ENCODE measurements at regions not wholly inside any gene's neighbourhood (a gene's known extent, or its start where the extent isn't known, plus 50 kb on each side); places are given as distances from the start of the nearest gene placed in this dataset.

- TF ChIP-seq CTCF (IDR thresholded peaks at IDR 0.05) (no peak), EZH2 (IDR thresholded peaks at IDR 0.05) (no peak), EZH2phosphoT487 (IDR thresholded peaks at IDR 0.05) (no peak)
Observed at GRCh38 chr12:24287963-24288362, 338.5 kb upstream of the SOX5 start.

All from neural progenitor cell (in vitro differentiated cells).